HepG2 (cell line): ENCODE measurements at regions not wholly inside any gene's neighbourhood (a gene's known extent, or its start where the extent isn't known, plus 50 kb on each side); places are given as distances from the start of the nearest gene placed in this dataset.
A peak's percentile ranks its signal among the peaks of the same experiment; 100 is the strongest.

ENCODE experiments used
- ATAC-seq: fragments of 200-7000 bp; cut with Tn5 transposase; 3 replicates; pipeline ENCODE4 v1.9.1; 2020; ENCODE audit warnings: mild to moderate bottlenecking, moderate library complexity
- BruUV-seq: library from RNA; stranded (reverse); fragments of 400-500 nt; replicated peaks from 2 replicates; lab custom pipeline; 2021; lab: Mats Ljungman, UMichigan
- CTCF ChIA-PET: fragments of 300-600 bp; formaldehyde crosslinking; extraction: SDS; loops from one replicate; lab custom pipeline; 2021; ENCODE audit warnings: low total read pairs, inconsistent platforms, low intra/inter-chr PET ratio; lab: Yijun Ruan, JAX
- POLR2A ChIA-PET: fragments of 350-600 bp; sonication (Branson Sonifier 250); formaldehyde crosslinking; loops from one replicate; lab custom pipeline; 2020; ENCODE audit warnings: antibody characterized with exemption, inconsistent platforms; lab: Yijun Ruan, JAX
- DNase-seq: peaks from one replicate; pipeline ENCODE4 v3.0.0-alpha.2; 2015; ENCODE audit warnings: low spot score
- FAIRE-seq: peaks from 3 replicates; lab custom pipeline; 2011; peaks lifted over from hg19 to GRCh38; lab: Jason Lieb, UNC
- H2AFZ ChIP-seq: one replicate; pipeline ENCODE4 v1.6.1; 2011; ENCODE audit warnings: low read length, inconsistent platforms
- H3K27ac ChIP-seq: fragments of 300-600 bp; 3 replicates; pipeline ENCODE4 v1.8.0; 2011; ENCODE audit warnings: mixed run types, mild to moderate bottlenecking, mixed read lengths, low read length, inconsistent platforms; ENCODE audit not compliant: insufficient read depth; ENCODE audit errors: extremely low read length
- H3K27me3 ChIP-seq, 2 experiments: fragments of 200-600 bp in 1 of 2; 2 replicates in 1 of 2; 3 replicates in 1 of 2; pipeline versions ENCODE4 v1.6.0 to v1.8.0; 2011; ENCODE audit warnings: low read length in 2 of 2, mild to moderate bottlenecking in 2 of 2, moderate library complexity in 2 of 2, inconsistent platforms in 1 of 2; ENCODE audit not compliant: insufficient read depth in 2 of 2, control insufficient read depth in 1 of 2
- H3K36me3 ChIP-seq, 2 experiments: fragments of 200-600 bp in 1 of 2; replicated peaks in 1 of 2; 2 replicates in 1 of 2; 3 replicates in 1 of 2; pipeline versions ENCODE4 v1.5.1 to v1.8.0; 2011; ENCODE audit warnings: low read length in 2 of 2, inconsistent platforms in 1 of 2; ENCODE audit not compliant: insufficient read depth in 2 of 2, control insufficient read depth in 1 of 2
- H3K4me1 ChIP-seq: 2 replicates; pipeline ENCODE4 v1.5.1; 2012; ENCODE audit warnings: low read length, inconsistent platforms; ENCODE audit not compliant: insufficient read depth
- H3K4me2 ChIP-seq: 2 replicates; pipeline ENCODE4 v1.6.0; 2011; ENCODE audit warnings: low read depth, low read length, inconsistent platforms
- H3K4me3 ChIP-seq, 3 experiments: fragments of 200-600 bp in 1 of 3; sonication (generic), shearing (Covaris generic) in 1 of 3; replicated peaks in 1 of 3; 2 replicates each; pipeline ENCODE4 v1.5.1; 2011 to 2016; ENCODE audit warnings: low read length in 3 of 3, inconsistent platforms in 2 of 3, low read depth in 2 of 3, mild to moderate bottlenecking in 2 of 3, control low read depth in 1 of 3, mixed read lengths in 1 of 3; ENCODE audit not compliant: insufficient read depth in 1 of 3
- H3K79me2 ChIP-seq: one replicate; pipeline ENCODE4 v1.6.1; 2011; ENCODE audit warnings: low read length, inconsistent platforms; ENCODE audit not compliant: insufficient read depth
- H3K9ac ChIP-seq: 2 replicates; pipeline ENCODE4 v1.6.0; 2011; ENCODE audit warnings: mild to moderate bottlenecking, low read depth, low read length, inconsistent platforms; ENCODE audit not compliant: insufficient read depth
- H3K9me3 ChIP-seq: 2 replicates; pipeline ENCODE4 v1.5.1; 2012; ENCODE audit warnings: mild to moderate bottlenecking, low read length
- H4K20me1 ChIP-seq: 2 replicates; pipeline ENCODE4 v1.6.0; 2011; ENCODE audit warnings: inconsistent platforms, mild to moderate bottlenecking, low read length, moderate library complexity; ENCODE audit not compliant: insufficient read depth
- ARHGAP35 ChIP-seq: sonication (generic); formaldehyde crosslinking; IDR thresholded peaks from 2 replicates; pipeline ENCODE4 v1.9.0; 2022; ENCODE audit warnings: mild to moderate bottlenecking, inconsistent platforms, moderate library complexity, missing genetic modification reagents, borderline replicate concordance
- CBFB ChIP-seq: sonication (generic); formaldehyde crosslinking; IDR thresholded peaks from 2 replicates; pipeline ENCODE4 v1.4.0; 2020; ENCODE audit warnings: missing genetic modification reagents
- GATAD2A ChIP-seq: IDR thresholded peaks from 2 replicates; pipeline ENCODE4 v1.6.1; 2016
- KDM3A ChIP-seq: IDR thresholded peaks from 2 replicates; pipeline ENCODE4 v1.6.1; 2018; ENCODE audit warnings: low read depth, missing compliant biosample characterization
- MED13 ChIP-seq: sonication (generic); formaldehyde crosslinking; IDR thresholded peaks from 2 replicates; pipeline ENCODE4 v1.5.0; 2020; ENCODE audit warnings: missing genetic modification reagents
- ONECUT2 ChIP-seq: sonication (generic); formaldehyde crosslinking; IDR thresholded peaks from 2 replicates; pipeline ENCODE4 v1.4.0; 2020; ENCODE audit warnings: missing genetic modification reagents
- SRSF1 ChIP-seq: fragments of 200-400 bp; formaldehyde crosslinking; optimal IDR thresholded peaks from 2 replicates; pipeline ENCODE3; 2017; ENCODE audit warnings: mild to moderate bottlenecking, low read depth, low read length, moderate library complexity
- STAG1 ChIP-seq: sonication (generic); formaldehyde crosslinking; IDR thresholded peaks from 2 replicates; pipeline ENCODE4 v1.4.0; 2020; ENCODE audit warnings: missing genetic modification reagents
- SYNCRIP ChIP-seq: fragments of 200-400 bp; formaldehyde crosslinking; IDR thresholded peaks from 2 replicates; pipeline ENCODE4 v1.6.1; 2018; ENCODE audit warnings: mild to moderate bottlenecking, low read depth, low read length; ENCODE audit not compliant: insufficient read depth
- ZNF510 ChIP-seq: sonication (generic); formaldehyde crosslinking; IDR thresholded peaks from 2 replicates; pipeline ENCODE4 v1.4.0; 2020; ENCODE audit warnings: low read depth, mild to moderate bottlenecking, missing genetic modification reagents
- ZNF672 ChIP-seq: sonication (generic); formaldehyde crosslinking; IDR thresholded peaks from 2 replicates; pipeline ENCODE4 v1.8.1; 2022; ENCODE audit warnings: missing genetic modification reagents
- ZNF775 ChIP-seq: sonication (generic); formaldehyde crosslinking; IDR thresholded peaks from 2 replicates; pipeline ENCODE4 v1.4.0; 2020; ENCODE audit warnings: missing genetic modification reagents, mild to moderate bottlenecking, moderate library complexity, borderline replicate concordance
- ZNF790 ChIP-seq: sonication (generic); formaldehyde crosslinking; IDR thresholded peaks from 2 replicates; pipeline ENCODE4 v1.8.0; 2022; ENCODE audit warnings: missing genetic modification reagents, mild to moderate bottlenecking, borderline replicate concordance
- ZSCAN12 ChIP-seq: sonication (generic); formaldehyde crosslinking; IDR thresholded peaks from 2 replicates; pipeline ENCODE4 v1.9.0; 2021; ENCODE audit warnings: mild to moderate bottlenecking, missing genetic modification reagents
- WGBS: methylation state at CpG from one replicate; pipeline ENCODE4 v1.1.6; 2017; ENCODE audit warnings: low lambda C conversion rate; 5-methylcytosine and 5-hydroxymethylcytosine counted together
- in situ Hi-C: cut with HindIII; loops from 2 replicates; pipeline ENCODE4 v1.10.0; 2017; ENCODE audit warnings: low pct_unique_long_range_greater_than_20kb; ENCODE audit not compliant: extremely low pct_ligation_motif_present
- intact Hi-C: fragments of 100-400 bp; cut with micrococcal nuclease; formaldehyde crosslinking; loops from one replicate; pipeline ENCODE4 v1.10.0; 2022; ENCODE audit not compliant: unreplicated experiment

GRCh38 chr20:29123861-29124260, 2133.6 kb upstream of the DEFB115 start:
- no peaks in the 10 kb centered on the region for H3K79me2 ChIP-seq
- no peak overlapping the region for H3K27ac ChIP-seq
- no peak for TF ChIP-seq ZSCAN12
- TF ChIP-seq ZNF672 = no peak
- no peak for TF ChIP-seq STAG1 (CRISPR knock-in tag)
- no peak for TF ChIP-seq MED13 (CRISPR knock-in tag)
- TF ChIP-seq SRSF1 = no peak
- TF ChIP-seq ZNF510 (CRISPR knock-in tag) = no peak
- no peak for TF ChIP-seq ONECUT2 (CRISPR knock-in tag)
- TF ChIP-seq ZNF790 (CRISPR knock-in tag) = no peak
- TF ChIP-seq GATAD2A (CRISPR knock-in tag) = no peak
- no peak for TF ChIP-seq CBFB (CRISPR knock-in tag)
- no peak for TF ChIP-seq ZNF775
- TF ChIP-seq SYNCRIP = no peak
- no peak for TF ChIP-seq KDM3A (CRISPR knock-in tag)
- TF ChIP-seq ARHGAP35 (CRISPR knock-in tag) = no peak
- 28% methylated on average over 1 of the region's 1 CpG for WGBS
- H4K20me1 ChIP-seq = no peaks in the 10 kb centered on the region
- H2AFZ ChIP-seq = no peak overlapping the region
- BruUV-seq = TSS peak; percentile 39
- no peaks in the 10 kb centered on the region for H3K36me3 ChIP-seq
- CTCF ChIA-PET = no interaction called here
- no peak for ATAC-seq
- intact Hi-C loops = no loop called here
- DNase-seq = no peak
- in situ Hi-C loops = no loop called here
- FAIRE-seq = no peak
- POLR2A ChIA-PET = interaction anchor here (0.6 kb wide), 2 partner anchors 44 to 1253 kb away, joined by 3 read pairs; no protein-coding TSS in a partner anchor
- H3K9me3 ChIP-seq = peaks cover 54% of the 10 kb centered on the region
- no peak overlapping the region for H3K9ac ChIP-seq
- H3K27me3 ChIP-seq = no peaks in the 10 kb centered on the region
- H3K4me2 ChIP-seq = no peak overlapping the region
- no peaks in the 10 kb centered on the region for H3K4me1 ChIP-seq
- no peak overlapping the region for H3K4me3 ChIP-seq
